WTC11 (cell line): ENCODE measurements at regions not wholly inside any gene's neighbourhood (a gene's known extent, or its start where the extent isn't known, plus 50 kb on each side); places are given as distances from the start of the nearest gene placed in this dataset.

ENCODE experiments used
- ATAC-seq: fragments of 200-7000 bp; cut with Tn5 transposase; 2 replicates; pipeline ENCODE4 v1.10.0; 2021; ENCODE audit warnings: mild to moderate bottlenecking, moderate library complexity
- CTCF ChIA-PET: fragments of 300-600 bp; sonication (Branson Sonifier 250); formaldehyde crosslinking; loops from one replicate; lab custom pipeline; 2021; ENCODE audit warnings: antibody characterized with exemption; lab: Charles Lee
- POLR2A ChIA-PET: fragments of 350-600 bp; sonication (Branson Sonifier 250); formaldehyde crosslinking; loops from one replicate; lab custom pipeline; 2021; ENCODE audit warnings: antibody characterized with exemption; lab: Charles Lee
- DNase-seq: peaks from one replicate; pipeline ENCODE4 v3.0.0; 2021; ENCODE audit warnings: low spot score
- H3K27ac Mint-ChIP-seq: 2 replicates; pipeline ENCODE4 v1.8.0; 2021; ENCODE audit warnings: mixed read lengths
- H3K27me3 Mint-ChIP-seq: 2 replicates; pipeline ENCODE4 v1.8.0; 2021; ENCODE audit warnings: low read depth, mild to moderate bottlenecking, moderate library complexity, mixed read lengths
- H3K36me3 Mint-ChIP-seq: 2 replicates; pipeline ENCODE4 v1.8.0; 2021; ENCODE audit warnings: mixed read lengths
- H3K4me1 Mint-ChIP-seq: 2 replicates; pipeline ENCODE4 v1.8.0; 2022; ENCODE audit warnings: mixed read lengths
- H3K4me3 Mint-ChIP-seq: 2 replicates; pipeline ENCODE4 v1.8.0; 2021; ENCODE audit warnings: mild to moderate bottlenecking, moderate library complexity, mixed read lengths
- H3K9me3 Mint-ChIP-seq: 2 replicates; pipeline ENCODE4 v1.8.0; 2021; ENCODE audit warnings: mixed read lengths
- CBFB ChIP-seq: sonication (generic); formaldehyde crosslinking; IDR thresholded peaks from 2 replicates; pipeline ENCODE4 v1.8.1; 2022; ENCODE audit warnings: mild to moderate bottlenecking, low read depth, missing genetic modification reagents
- E2F4 ChIP-seq: sonication (generic); formaldehyde crosslinking; IDR thresholded peaks from 2 replicates; pipeline ENCODE4 v1.8.1; 2022; ENCODE audit warnings: low read depth, mild to moderate bottlenecking, moderate library complexity, missing genetic modification reagents, borderline replicate concordance
- ESRRA ChIP-seq: sonication (generic); formaldehyde crosslinking; IDR thresholded peaks from 2 replicates; pipeline ENCODE4 v1.8.1; 2022; ENCODE audit warnings: mild to moderate bottlenecking, missing genetic modification reagents, borderline replicate concordance
- FOXJ3 ChIP-seq: sonication (generic); formaldehyde crosslinking; IDR thresholded peaks from 2 replicates; pipeline ENCODE4 v1.9.0; 2021; ENCODE audit warnings: missing genetic modification reagents, mild to moderate bottlenecking, borderline replicate concordance
- FOXP1 ChIP-seq: sonication (generic); formaldehyde crosslinking; IDR thresholded peaks from 2 replicates; pipeline ENCODE4 v1.8.0; 2022; ENCODE audit warnings: missing genetic modification reagents, mild to moderate bottlenecking, moderate library complexity, borderline replicate concordance
- MAX ChIP-seq: sonication (generic); formaldehyde crosslinking; IDR thresholded peaks from 2 replicates; pipeline ENCODE4 v1.8.0; 2022; ENCODE audit warnings: mild to moderate bottlenecking, missing genetic modification reagents
- OVOL2 ChIP-seq: fragments of 250-450 bp; sonication (Bioruptor Pico); IDR thresholded peaks from 2 replicates; pipeline ENCODE4 v1.9.0; 2021; ENCODE audit warnings: mild to moderate bottlenecking, borderline replicate concordance
- PRDM15 ChIP-seq: sonication (generic); formaldehyde crosslinking; IDR thresholded peaks from 2 replicates; pipeline ENCODE4 v1.8.0; 2022; ENCODE audit warnings: missing genetic modification reagents
- PREB ChIP-seq: sonication (generic); formaldehyde crosslinking; IDR thresholded peaks from 2 replicates; pipeline ENCODE4 v1.8.1; 2022; ENCODE audit warnings: mild to moderate bottlenecking, missing genetic modification reagents, moderate library complexity, borderline replicate concordance
- PRRX2 ChIP-seq: fragments of 250-450 bp; sonication (Bioruptor Pico); IDR thresholded peaks from 2 replicates; pipeline ENCODE4 v1.8.0; 2021; ENCODE audit warnings: mild to moderate bottlenecking
- RELA ChIP-seq: sonication (generic); formaldehyde crosslinking; IDR thresholded peaks from 2 replicates; pipeline ENCODE4 v1.8.1; 2022; ENCODE audit warnings: missing genetic modification reagents, mild to moderate bottlenecking, borderline replicate concordance
- TP53 ChIP-seq: sonication (generic); formaldehyde crosslinking; IDR thresholded peaks from 2 replicates; pipeline ENCODE4 v1.8.1; 2023; ENCODE audit warnings: mild to moderate bottlenecking, missing genetic modification reagents
- USF2 ChIP-seq: sonication (generic); formaldehyde crosslinking; IDR thresholded peaks from 2 replicates; pipeline ENCODE4 v1.8.1; 2023; ENCODE audit warnings: mild to moderate bottlenecking, missing genetic modification reagents, moderate library complexity
- ZBTB43 ChIP-seq: sonication (generic); formaldehyde crosslinking; IDR thresholded peaks from 2 replicates; pipeline ENCODE4 v1.8.1; 2023; ENCODE audit warnings: mild to moderate bottlenecking, missing genetic modification reagents
- ZMAT4 ChIP-seq: fragments of 250-450 bp; sonication (Bioruptor Pico); IDR thresholded peaks from 2 replicates; pipeline ENCODE4 v1.9.0; 2021; ENCODE audit warnings: mild to moderate bottlenecking
- ZNF232 ChIP-seq: sonication (generic); formaldehyde crosslinking; IDR thresholded peaks from 2 replicates; pipeline ENCODE4 v1.8.0; 2022; ENCODE audit warnings: mild to moderate bottlenecking, missing genetic modification reagents
- ZNF263 ChIP-seq: sonication (generic); formaldehyde crosslinking; IDR thresholded peaks from 2 replicates; pipeline ENCODE4 v1.8.1; 2022; ENCODE audit warnings: low read depth, mild to moderate bottlenecking, moderate library complexity, missing genetic modification reagents
- ZNF396 ChIP-seq: fragments of 250-450 bp; sonication (Bioruptor Pico); IDR thresholded peaks from 2 replicates; pipeline ENCODE4 v1.8.0; 2021; ENCODE audit warnings: mild to moderate bottlenecking, moderate library complexity, borderline replicate concordance
- ZNF425 ChIP-seq: fragments of 250-450 bp; sonication (Bioruptor Pico); conservative IDR thresholded peaks from 2 replicates; pipeline ENCODE4 v1.9.0; 2021; ENCODE audit warnings: mild to moderate bottlenecking
- ZNF671 ChIP-seq: fragments of 250-450 bp; sonication (Bioruptor Pico); IDR thresholded peaks from 2 replicates; pipeline ENCODE4 v1.8.0; 2021; ENCODE audit warnings: mild to moderate bottlenecking

GRCh38 chr5:38009749-38010358, 170.0 kb upstream of the GDNF start (continued):
- TF ChIP-seq PRDM15 (CRISPR knock-in tag) (no peak), CBFB (CRISPR knock-in tag) (no peak), ZNF671 (CRISPR knock-in tag) (no peak), FOXP1 (CRISPR knock-in tag) (no peak), RELA (CRISPR knock-in tag) (no peak), ZBTB43 (no peak), TP53 (CRISPR knock-in tag) (no peak), MAX (CRISPR knock-in tag) (no peak)

GRCh38 chr5:38008198-38008597, 168.4 kb upstream of the GDNF start:
- Mint-ChIP-seq H3K4me1 (peaks cover 11% of the 10 kb centered on the region), H3K27ac (no peak overlapping the region), H3K36me3 (no peaks in the 10 kb centered on the region), H3K9me3 (peaks cover 11% of the 10 kb centered on the region), H3K4me3 (no peak overlapping the region), H3K27me3 (no peaks in the 10 kb centered on the region)
- POLR2A ChIA-PET: no interaction called here
- CTCF ChIA-PET: no interaction called here
- TF ChIP-seq ESRRA: no peak
- no peak for TF ChIP-seq ZNF671 (CRISPR knock-in tag)
- no peak for TF ChIP-seq FOXJ3
- no peak for TF ChIP-seq ZNF263 (CRISPR knock-in tag)
- TF ChIP-seq OVOL2 (CRISPR knock-in tag): no peak
- no peak for TF ChIP-seq PRRX2 (CRISPR knock-in tag)
- TF ChIP-seq ZBTB43: no peak
- no peak for TF ChIP-seq USF2
- TF ChIP-seq E2F4 (CRISPR knock-in tag): no peak
- no peak for TF ChIP-seq ZNF232 (CRISPR knock-in tag)
- no peak for TF ChIP-seq ZNF396 (CRISPR knock-in tag)
- TF ChIP-seq ZMAT4 (CRISPR knock-in tag): no peak
- no peak for TF ChIP-seq PREB
- no peak for TF ChIP-seq ZNF425 (CRISPR knock-in tag)
- DNase-seq (no peak), ATAC-seq (no peak)
